HUES64 (cell line): ENCODE measurements at regions not wholly inside any gene's neighbourhood (a gene's known extent, or its start where the extent isn't known, plus 50 kb on each side); places are given as distances from the start of the nearest gene placed in this dataset.

ENCODE experiments used
- H3K27ac ChIP-seq: 2 replicates; pipeline ENCODE4 v1.7.0; 2013; ENCODE audit warnings: low read depth, low read length, inconsistent platforms
- H3K27me3 ChIP-seq: 2 replicates; pipeline ENCODE4 v1.6.1; 2013; ENCODE audit warnings: mild to moderate bottlenecking, low read length; ENCODE audit not compliant: insufficient read depth
- H3K36me3 ChIP-seq: 2 replicates; pipeline ENCODE4 v1.6.1; 2013; ENCODE audit warnings: mild to moderate bottlenecking, low read length; ENCODE audit not compliant: insufficient read depth
- H3K4me1 ChIP-seq: 2 replicates; pipeline ENCODE4 v1.6.1; 2013; ENCODE audit warnings: mild to moderate bottlenecking, low read length, moderate library complexity; ENCODE audit not compliant: insufficient read depth
- H3K4me3 ChIP-seq: 2 replicates; pipeline ENCODE4 v1.5.1; 2013; ENCODE audit warnings: mild to moderate bottlenecking, low read length, moderate library complexity
- H3K9ac ChIP-seq: 2 replicates; pipeline ENCODE4 v1.6.1; 2013; ENCODE audit warnings: mild to moderate bottlenecking, low read depth, low read length
- H3K9me3 ChIP-seq: 2 replicates; pipeline ENCODE4 v1.6.1; 2013; ENCODE audit warnings: low read depth, low read length; ENCODE audit not compliant: insufficient read depth
- WGBS: fragments of 150-250, 120-280 bp; methylation state at CpG from one replicate; pipeline ENCODE4 v1.1.7; 2013; ENCODE audit warnings: missing lambda C conversion rate; 5-methylcytosine and 5-hydroxymethylcytosine counted together

DNA sequence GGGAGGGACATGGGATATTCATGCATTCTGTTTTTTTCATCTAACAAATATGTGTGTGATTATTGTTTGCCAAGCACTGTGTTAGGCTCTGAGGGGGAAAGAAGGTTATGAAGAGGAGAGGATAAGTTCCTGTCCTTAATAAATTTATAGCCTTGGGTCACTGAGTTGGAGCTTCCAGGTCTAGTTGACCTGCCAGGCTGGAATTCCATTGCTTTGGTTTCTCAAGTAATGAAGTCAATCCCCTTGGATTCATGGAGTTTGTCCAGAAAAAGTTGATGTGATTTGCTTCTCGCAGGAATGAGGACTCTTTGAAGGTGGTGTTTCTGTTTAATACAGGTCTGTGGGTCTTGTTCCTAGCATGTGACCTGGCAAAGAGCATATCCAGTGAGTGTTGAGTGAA lies 156.2 kb downstream of the ADAMTS15 start:
- Histone ChIP-seq H3K36me3 (no peaks in the 10 kb centered on the region), H3K9me3 (no peaks in the 10 kb centered on the region), H3K4me3 (no peak overlapping the region), H3K27ac (no peak overlapping the region), H3K4me1 (peaks cover 19% of the 10 kb centered on the region), H3K9ac (no peak overlapping the region), H3K27me3 (no peaks in the 10 kb centered on the region)
- WGBS, result 86% methylated on average over 1 of the region's 1 CpG

DNA sequence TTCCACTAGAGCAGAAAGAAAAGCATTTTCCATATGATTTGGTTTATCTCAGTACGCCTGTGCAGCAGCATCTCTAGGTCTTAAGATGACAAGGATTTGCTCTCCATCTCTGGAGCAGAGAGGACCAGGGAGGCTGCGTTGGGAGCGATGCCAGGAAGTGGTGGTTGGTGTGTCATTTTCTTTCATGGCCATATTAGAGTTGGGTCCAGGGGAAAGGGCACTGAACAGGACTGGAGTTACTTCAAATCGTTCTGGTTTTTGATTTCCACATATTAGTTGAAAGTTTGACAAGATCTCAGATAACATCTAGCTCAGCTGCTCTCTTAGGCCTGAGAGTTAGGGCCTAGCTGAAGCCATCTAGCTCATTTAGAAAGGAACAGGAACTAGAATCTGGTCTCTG lies 157.7 kb downstream of the ADAMTS15 start:
- no peak overlapping the region for H3K27ac ChIP-seq
- H3K4me3 ChIP-seq, result no peak overlapping the region
- peaks cover 3% of the 10 kb centered on the region for H3K4me1 ChIP-seq
- no peaks in the 10 kb centered on the region for H3K36me3 ChIP-seq
- no peaks in the 10 kb centered on the region for H3K9me3 ChIP-seq
- H3K27me3 ChIP-seq, result no peaks in the 10 kb centered on the region
- 96% methylated on average over 4 of the region's 4 CpGs for WGBS
- H3K9ac ChIP-seq, result no peak overlapping the region

DNA sequence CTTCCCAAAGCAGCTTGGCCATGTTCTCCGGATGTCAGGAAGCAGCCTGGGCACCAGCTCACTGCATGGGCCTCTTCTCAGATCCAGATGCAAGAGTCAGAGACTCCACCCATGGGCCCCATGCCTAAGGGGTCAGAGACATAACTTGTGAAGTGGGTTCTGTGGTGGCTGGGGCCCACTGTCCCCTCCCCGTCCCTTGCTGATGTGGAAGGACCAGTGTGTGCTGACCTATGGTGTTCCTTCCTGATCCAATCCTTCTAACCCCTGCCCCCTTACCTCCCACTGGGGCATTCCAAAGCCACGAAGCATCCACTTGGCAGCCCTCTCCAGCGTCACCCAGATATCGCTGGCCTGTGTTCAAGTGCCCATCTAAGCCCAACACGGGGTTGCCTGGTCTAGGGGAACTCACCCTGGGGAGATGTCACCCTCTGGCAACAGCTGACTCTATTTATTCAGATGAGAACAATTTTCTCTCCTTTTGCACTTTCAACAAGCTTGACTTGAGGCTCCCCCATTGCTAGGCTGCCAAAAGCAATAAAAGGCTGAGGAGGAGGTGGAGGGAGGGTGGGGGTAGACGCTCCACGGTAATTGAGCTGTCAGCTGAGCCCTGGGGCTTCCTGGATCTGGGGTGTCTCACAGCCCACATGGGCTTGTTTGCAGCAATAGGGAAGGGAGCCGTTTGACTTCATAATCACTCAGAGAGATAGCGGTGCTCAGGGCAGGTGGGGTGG lies 158.5 kb downstream of the ADAMTS15 start:
- H3K9me3 ChIP-seq, result no peaks in the 10 kb centered on the region
- H3K27me3 ChIP-seq, result no peaks in the 10 kb centered on the region
- no peak overlapping the region for H3K27ac ChIP-seq
- H3K36me3 ChIP-seq, result no peaks in the 10 kb centered on the region
- no peaks in the 10 kb centered on the region; the same call in 1 of the 2 replicates for H3K4me1 ChIP-seq
- H3K9ac ChIP-seq, result no peak overlapping the region
- WGBS, result 85% methylated on average over 10 of the region's 10 CpGs
- no peak overlapping the region for H3K4me3 ChIP-seq

DNA sequence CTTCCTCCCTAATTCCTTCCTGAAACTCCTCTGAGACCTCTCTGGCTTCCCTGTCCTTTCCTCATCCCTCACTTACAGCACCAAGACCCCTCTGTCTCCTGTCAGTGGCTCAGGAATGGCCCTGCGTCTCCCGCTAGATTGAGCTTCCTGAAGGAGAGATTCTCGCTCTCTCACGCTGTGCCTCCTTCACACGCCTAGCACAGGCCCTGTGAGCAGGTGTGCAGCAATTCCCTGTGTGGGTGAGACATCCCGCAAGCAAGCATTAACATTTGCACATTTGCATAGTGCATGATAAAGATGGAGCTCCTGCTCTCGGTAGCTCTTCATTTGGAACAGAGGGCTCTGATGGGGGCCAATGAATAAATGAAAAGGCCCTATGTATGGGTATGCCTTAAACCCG lies 159.8 kb downstream of the ADAMTS15 start:
- WGBS, result 82% methylated on average over 8 of the region's 8 CpGs

DNA sequence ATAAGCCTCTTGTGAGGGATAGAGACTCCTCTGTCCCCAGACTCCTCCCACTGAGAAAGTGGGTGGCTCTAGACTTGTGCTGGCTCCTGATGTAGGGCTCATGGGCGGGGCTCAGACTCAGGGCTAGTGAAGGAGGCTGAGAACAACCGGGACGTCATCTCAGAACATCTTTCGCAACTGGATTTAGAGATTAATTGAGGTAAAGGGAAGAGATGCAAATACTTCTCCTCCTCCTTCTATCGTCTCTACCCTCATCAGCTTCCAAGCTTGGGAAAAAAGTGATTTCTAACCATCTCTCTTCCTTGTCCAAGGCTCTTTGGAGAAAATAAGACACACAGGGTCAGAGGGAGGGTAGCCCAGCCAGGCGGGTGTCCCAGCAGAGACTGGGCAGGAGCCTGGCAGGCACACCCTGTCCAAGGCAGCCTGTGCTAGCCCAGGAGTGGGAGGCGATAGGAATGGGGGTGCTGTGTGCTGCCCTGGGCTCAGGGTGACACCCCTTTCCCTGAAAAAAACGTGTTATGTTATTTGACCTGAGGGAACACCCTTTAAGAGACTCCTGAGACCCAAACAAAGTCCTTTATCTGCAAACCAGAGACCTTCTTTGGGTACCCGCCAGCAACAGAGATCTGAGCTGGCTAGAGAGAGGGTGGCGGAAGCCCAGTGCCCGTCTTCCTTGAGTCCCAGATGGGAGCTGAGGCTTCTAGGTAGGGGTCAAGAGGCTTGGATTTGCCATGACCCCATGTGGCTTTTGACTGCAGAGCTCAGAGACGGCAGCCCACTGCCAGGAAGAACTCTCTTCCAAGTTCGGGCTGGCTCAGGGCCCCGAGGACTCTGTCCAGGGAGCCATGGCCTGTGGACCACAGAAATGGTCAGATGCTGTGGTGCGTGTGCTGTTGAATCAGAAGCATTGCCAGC lies 160.9 kb downstream of the ADAMTS15 start:
- Histone ChIP-seq H3K9ac (no peak overlapping the region), H3K36me3 (no peaks in the 10 kb centered on the region), H3K9me3 (no peaks in the 10 kb centered on the region), H3K27ac (no peak overlapping the region), H3K4me1 (no peaks in the 10 kb centered on the region; the same call in 1 of the 2 replicates), H3K27me3 (no peaks in the 10 kb centered on the region), H3K4me3 (no peak overlapping the region)
- WGBS, result 91% methylated on average over 14 of the region's 15 CpGs

More for the DNA sequence above, 159.8 kb downstream of the ADAMTS15 start:
- no peaks in the 10 kb centered on the region for H3K36me3 ChIP-seq
- no peak overlapping the region for H3K9ac ChIP-seq
- H3K9me3 ChIP-seq, result no peaks in the 10 kb centered on the region
- H3K27ac ChIP-seq, result no peak overlapping the region
- no peaks in the 10 kb centered on the region; the same call in 1 of the 2 replicates for H3K4me1 ChIP-seq
- no peak overlapping the region for H3K4me3 ChIP-seq
- H3K27me3 ChIP-seq, result no peaks in the 10 kb centered on the region

DNA sequence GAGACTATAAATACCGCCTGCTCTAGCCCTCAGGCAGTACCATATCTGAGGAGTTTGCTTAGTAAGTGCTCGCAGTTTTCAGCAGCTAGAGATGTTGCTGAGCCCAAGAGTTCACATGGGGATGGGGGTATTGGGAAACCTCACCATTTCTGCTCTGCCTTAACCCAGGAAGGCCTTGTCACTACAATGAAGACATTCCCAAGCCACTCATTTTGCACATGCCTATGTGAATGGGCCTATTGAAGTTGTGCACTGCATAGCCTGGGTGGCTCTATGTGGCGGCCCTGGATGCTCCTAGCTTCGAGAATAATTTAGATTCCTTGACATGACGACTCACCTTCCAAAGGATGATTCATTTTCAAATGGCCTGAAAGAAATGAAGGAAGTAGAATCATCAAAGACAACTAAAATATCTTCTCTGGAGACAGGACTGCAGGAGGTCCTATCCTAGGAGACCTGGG lies 163.4 kb downstream of the ADAMTS15 start:
- Histone ChIP-seq H3K27me3 (no peaks in the 10 kb centered on the region; the same call in 1 of the 2 replicates), H3K4me3 (no peak overlapping the region), H3K36me3 (no peaks in the 10 kb centered on the region), H3K27ac (no peak overlapping the region), H3K9ac (no peak overlapping the region), H3K4me1 (no peaks in the 10 kb centered on the region; the same call in 1 of the 2 replicates), H3K9me3 (no peaks in the 10 kb centered on the region)
- 69% methylated on average over 5 of the region's 5 CpGs for WGBS

DNA sequence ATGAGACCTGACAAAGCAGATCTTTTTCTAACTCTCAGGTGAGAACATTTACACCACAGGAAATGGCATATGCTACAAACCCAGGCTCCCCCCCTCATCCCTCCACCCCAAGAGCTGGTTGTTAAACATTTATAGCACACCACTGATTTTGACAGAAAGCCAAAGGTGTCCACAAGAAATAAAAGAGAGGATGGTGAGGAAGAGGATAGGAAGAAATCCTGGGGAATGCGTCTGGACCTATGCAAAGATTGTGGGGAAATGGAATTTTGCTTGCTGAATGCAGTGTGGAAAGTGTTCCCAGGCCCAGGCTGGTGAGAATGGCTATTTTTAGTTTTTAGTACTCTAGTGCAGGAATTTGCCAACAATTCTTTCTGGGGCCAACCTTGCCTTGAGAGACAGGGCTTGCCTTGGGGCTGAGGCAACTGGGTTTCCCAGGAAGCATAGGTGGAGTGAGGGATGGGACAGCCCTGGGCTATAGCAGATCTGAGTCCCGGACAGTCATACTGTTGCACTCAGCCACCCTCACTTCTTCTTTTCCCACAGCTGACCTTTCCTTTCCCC lies 163.9 kb downstream of the ADAMTS15 start:
- no peaks in the 10 kb centered on the region; the same call in 1 of the 2 replicates for H3K4me1 ChIP-seq
- H3K4me3 ChIP-seq, result no peak overlapping the region
- H3K27me3 ChIP-seq, result no peaks in the 10 kb centered on the region; the same call in 1 of the 2 replicates
- H3K36me3 ChIP-seq, result no peaks in the 10 kb centered on the region
- WGBS, result 90% methylated on average over 2 of the region's 2 CpGs
- no peak overlapping the region for H3K9ac ChIP-seq
- no peak overlapping the region for H3K27ac ChIP-seq
- no peaks in the 10 kb centered on the region for H3K9me3 ChIP-seq

DNA sequence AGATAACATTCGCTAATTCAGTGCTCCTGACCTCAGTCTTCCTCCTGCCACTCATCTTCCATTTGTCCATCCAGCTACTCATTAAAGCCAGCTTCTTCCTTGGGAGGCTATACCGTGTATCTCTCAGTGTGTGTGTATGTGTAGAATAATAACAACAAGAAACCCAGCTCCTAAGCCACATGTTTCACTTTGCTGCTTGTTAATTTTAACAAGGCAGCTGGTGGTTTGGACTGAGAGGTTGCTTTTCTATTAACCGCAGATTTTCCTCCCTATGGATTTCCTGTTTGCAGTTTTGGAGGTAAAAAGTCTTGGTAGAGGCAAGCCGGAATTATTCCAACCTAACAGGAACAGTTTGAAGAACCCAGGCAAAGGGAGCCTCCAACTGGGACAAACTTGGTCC lies 165.0 kb downstream of the ADAMTS15 start:
- H3K9ac ChIP-seq, result no peak overlapping the region
- H3K4me3 ChIP-seq, result no peak overlapping the region
- no peaks in the 10 kb centered on the region for H3K9me3 ChIP-seq
- no peaks in the 10 kb centered on the region for H3K36me3 ChIP-seq
- H3K4me1 ChIP-seq, result no peaks in the 10 kb centered on the region
- H3K27ac ChIP-seq, result no peak overlapping the region
- 86% methylated on average over 3 of the region's 4 CpGs for WGBS
- no peaks in the 10 kb centered on the region; the same call in 1 of the 2 replicates for H3K27me3 ChIP-seq

DNA sequence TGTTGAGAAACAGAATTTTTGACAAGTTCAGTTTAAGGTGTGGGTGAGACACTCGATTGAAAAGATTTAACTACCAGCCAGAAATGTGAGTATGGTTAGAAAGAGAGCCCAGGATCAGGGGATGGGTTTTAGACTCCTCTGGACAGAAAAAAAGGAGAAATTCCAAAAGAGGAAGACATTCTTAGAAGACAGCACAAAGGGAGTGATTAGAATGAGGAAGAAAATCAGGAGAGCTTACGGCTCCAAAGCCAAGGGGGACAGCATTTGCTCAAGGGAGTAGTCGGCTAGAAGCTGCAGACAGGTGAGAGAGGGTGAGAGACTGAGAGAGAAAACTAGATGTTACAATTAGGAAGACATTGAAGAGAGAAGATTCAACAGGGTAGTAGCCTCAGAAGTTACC lies 166.1 kb downstream of the ADAMTS15 start:
- Histone ChIP-seq H3K9ac (no peak overlapping the region), H3K4me1 (no peaks in the 10 kb centered on the region), H3K36me3 (no peaks in the 10 kb centered on the region), H3K4me3 (no peak overlapping the region), H3K27ac (no peak overlapping the region), H3K9me3 (no peaks in the 10 kb centered on the region), H3K27me3 (no peaks in the 10 kb centered on the region; the same call in 1 of the 2 replicates)
- WGBS, result 92% methylated on average over 3 of the region's 3 CpGs

DNA sequence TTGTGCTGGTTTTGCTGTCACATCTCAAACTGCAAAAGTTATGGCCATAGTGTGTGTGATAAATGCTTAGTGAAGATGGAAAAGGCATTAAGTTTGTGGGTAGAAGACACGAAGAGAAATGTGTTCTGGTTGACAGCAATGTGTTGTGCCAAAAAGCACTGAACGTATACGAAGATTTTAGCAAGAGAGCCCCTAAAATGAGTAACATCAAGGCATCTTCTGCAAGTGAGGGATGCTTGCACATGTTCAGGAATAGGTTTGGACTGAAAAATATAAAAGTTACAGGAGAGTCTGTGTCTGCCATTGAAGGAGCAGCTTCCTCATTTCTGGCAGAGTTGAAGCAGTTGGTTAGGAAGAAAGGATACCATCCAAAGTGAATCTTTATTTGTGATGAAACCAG lies 167.1 kb downstream of the ADAMTS15 start:
- Histone ChIP-seq H3K27ac (no peak overlapping the region), H3K36me3 (no peaks in the 10 kb centered on the region), H3K4me1 (no peaks in the 10 kb centered on the region), H3K9ac (no peak overlapping the region), H3K27me3 (no peaks in the 10 kb centered on the region; the same call in 1 of the 2 replicates), H3K9me3 (no peaks in the 10 kb centered on the region), H3K4me3 (no peak overlapping the region)
- 96% methylated on average over 3 of the region's 3 CpGs for WGBS

DNA sequence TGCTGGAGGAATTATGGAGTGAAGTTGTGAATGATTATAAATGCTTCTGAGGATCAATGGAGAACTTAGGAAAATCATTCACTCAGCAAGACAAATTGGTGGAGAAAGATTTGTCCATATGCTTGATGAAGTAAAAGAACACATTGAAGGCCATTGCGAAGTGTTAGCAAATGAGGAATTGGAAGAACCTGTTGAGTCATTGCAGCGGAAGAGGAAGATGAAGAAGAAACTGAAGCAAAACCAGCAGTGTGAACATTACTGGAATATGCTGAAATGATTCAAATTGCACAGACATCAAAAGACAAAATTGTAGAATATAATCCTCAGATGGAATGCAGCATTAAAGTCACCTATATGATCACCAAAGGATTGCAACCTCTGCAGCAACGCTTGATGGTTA lies 168.1 kb downstream of the ADAMTS15 start:
- Histone ChIP-seq H3K9ac (no peak overlapping the region), H3K4me3 (no peak overlapping the region), H3K36me3 (no peaks in the 10 kb centered on the region), H3K9me3 (no peaks in the 10 kb centered on the region), H3K27me3 (no peaks in the 10 kb centered on the region; the same call in 1 of the 2 replicates), H3K27ac (no peak overlapping the region), H3K4me1 (no peaks in the 10 kb centered on the region)
- 91% methylated on average over 3 of the region's 3 CpGs for WGBS
